ENCODE measurements at regions not wholly inside any gene's neighbourhood (a gene's known extent, or its start where the extent isn't known, plus 50 kb on each side); places are given as distances from the start of the nearest gene placed in this dataset.

GRCh38 chr12:115337693-115338543 is 653.9 kb upstream of the TBX3 start:
- ATAC-seq (ENCODE audit: insufficient read depth, low FRiP score) (no peak), DNase-seq (peak; percentile 48 to 78 (median 65))
- Histone ChIP-seq H3K9me3 (ENCODE audit: control insufficient read depth in 4 of 4, insufficient read depth in 3 of 4, low read length in 3 of 4) (peaks cover under 1 to 5% (median 3%) of the 10 kb centered on the region in 4 donors), H3K4me3 (no peak overlapping the region), H3K9ac (ENCODE audit: insufficient read depth in 1 of 2, low read length in 2 of 2) (no peak overlapping the region), H3K27ac (ENCODE audit: low read depth in 1 of 2, low read length in 1 of 2) (peak overlapping the region; percentile 26 to 68), H3K4me1 (ENCODE audit: control insufficient read depth in 5 of 5, insufficient read depth in 5 of 5, low read length in 5 of 5) (peaks cover 0 to 13% (median 0%) of the 10 kb centered on the region in 5 donors), H3K27me3 (ENCODE audit: control insufficient read depth in 3 of 3, insufficient read depth in 3 of 3, low read length in 2 of 3) (no peaks in the 10 kb centered on the region), H3K36me3 (ENCODE audit: control insufficient read depth in 4 of 4, insufficient read depth in 4 of 4, low read length in 4 of 4) (no peaks in the 10 kb centered on the region)
- no peak for TF ChIP-seq CTCF (IDR thresholded peaks at IDR 0.05; ENCODE audit: control extremely low read depth, extremely low read depth)
- whole genome bisulfite sequencing, 2 donors: 67 to 77% methylated on average over 12 of the region's 12 CpGs

GRCh38 chr12:115336506-115336905 is 652.5 kb upstream of the TBX3 start:
- ATAC-seq (ENCODE audit: insufficient read depth, low FRiP score) (no peak), DNase-seq (no peak)
- 88 to 90% methylated on average over 3 of the region's 3 CpGs for WGBS, 2 donors
- Histone ChIP-seq H3K4me3 (no peak overlapping the region), H3K4me1 (ENCODE audit: control insufficient read depth in 5 of 5, insufficient read depth in 5 of 5, low read length in 5 of 5) (peaks cover 0 to 13% (median 0%) of the 10 kb centered on the region in 5 donors), H3K9ac (ENCODE audit: insufficient read depth in 1 of 2, low read length in 2 of 2) (no peak overlapping the region), H3K27me3 (ENCODE audit: control insufficient read depth in 3 of 3, insufficient read depth in 3 of 3, low read length in 2 of 3) (no peaks in the 10 kb centered on the region), H3K36me3 (ENCODE audit: control insufficient read depth in 4 of 4, insufficient read depth in 4 of 4, low read length in 4 of 4) (no peaks in the 10 kb centered on the region), H3K9me3 (ENCODE audit: control insufficient read depth in 4 of 4, insufficient read depth in 3 of 4, low read length in 3 of 4) (no peaks in the 10 kb centered on the region), H3K27ac (ENCODE audit: low read depth in 1 of 2, low read length in 1 of 2) (no peak overlapping the region)
- TF ChIP-seq CTCF (IDR thresholded peaks at IDR 0.05; ENCODE audit: control extremely low read depth, extremely low read depth): no peak

GRCh38 chr12:115335594-115335993 is 651.6 kb upstream of the TBX3 start:
- WGBS, 2 donors: 91 to 92% methylated on average over 9 of the region's 9 CpGs
- no peak for TF ChIP-seq CTCF (IDR thresholded peaks at IDR 0.05; ENCODE audit: control extremely low read depth, extremely low read depth)
- H3K9me3 ChIP-seq (ENCODE audit: control insufficient read depth in 4 of 4, insufficient read depth in 3 of 4, low read length in 3 of 4): no peaks in the 10 kb centered on the region
- no peak for DNase-seq
- H3K27ac ChIP-seq (ENCODE audit: low read depth in 1 of 2, low read length in 1 of 2): no peak overlapping the region
- H3K4me3 ChIP-seq: no peak overlapping the region
- H3K9ac ChIP-seq (ENCODE audit: insufficient read depth in 1 of 2, low read length in 2 of 2): no peak overlapping the region
- H3K36me3 ChIP-seq (ENCODE audit: control insufficient read depth in 4 of 4, insufficient read depth in 4 of 4, low read length in 4 of 4): no peaks in the 10 kb centered on the region
- H3K4me1 ChIP-seq (ENCODE audit: control insufficient read depth in 5 of 5, insufficient read depth in 5 of 5, low read length in 5 of 5): peaks cover 0 to 13% (median 0%) of the 10 kb centered on the region in 5 donors
- no peaks in the 10 kb centered on the region for H3K27me3 ChIP-seq (ENCODE audit: control insufficient read depth in 3 of 3, insufficient read depth in 3 of 3, low read length in 2 of 3)
- ATAC-seq (ENCODE audit: insufficient read depth, low FRiP score): no peak
